Stimulated activated CD8-positive, alpha-beta memory T cell treated with anti-CD3 and anti-CD28 coated beads, Interleukin-4, amount 100 ng/mL, for 4 hours (primary cell): ENCODE measurements at regions not wholly inside any gene's neighbourhood (a gene's known extent, or its start where the extent isn't known, plus 50 kb on each side); places are given as distances from the start of the nearest gene placed in this dataset.

Experiments
- DNase-seq, 2 donors: peaks; one replicate each; pipeline ENCODE4 v3.0.0-alpha.2; 2020; ENCODE audit warnings: low read depth in 2 of 2, low spot score in 1 of 2

DNA sequence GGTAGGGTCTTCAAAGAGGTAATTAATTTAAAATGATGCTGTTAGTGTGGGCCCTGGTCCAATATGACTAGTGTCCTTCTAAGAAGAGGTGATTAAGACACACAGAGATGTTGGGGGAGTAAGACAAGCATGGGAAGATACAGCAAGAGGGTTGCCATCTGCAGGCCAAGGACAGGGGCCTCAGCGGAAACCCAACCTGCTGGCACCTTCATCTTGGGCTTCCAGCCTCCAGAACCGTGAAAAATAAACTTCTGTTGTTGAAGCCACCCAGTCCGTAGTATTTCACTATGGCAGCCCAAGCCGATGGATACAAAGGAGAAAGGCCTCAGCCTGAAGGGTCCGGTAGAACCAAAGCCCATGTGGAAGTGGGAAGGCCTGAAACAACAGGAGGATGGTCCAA, 161.7 kb upstream of the UBE2E1 start:
- no peak for DNase-seq

DNA sequence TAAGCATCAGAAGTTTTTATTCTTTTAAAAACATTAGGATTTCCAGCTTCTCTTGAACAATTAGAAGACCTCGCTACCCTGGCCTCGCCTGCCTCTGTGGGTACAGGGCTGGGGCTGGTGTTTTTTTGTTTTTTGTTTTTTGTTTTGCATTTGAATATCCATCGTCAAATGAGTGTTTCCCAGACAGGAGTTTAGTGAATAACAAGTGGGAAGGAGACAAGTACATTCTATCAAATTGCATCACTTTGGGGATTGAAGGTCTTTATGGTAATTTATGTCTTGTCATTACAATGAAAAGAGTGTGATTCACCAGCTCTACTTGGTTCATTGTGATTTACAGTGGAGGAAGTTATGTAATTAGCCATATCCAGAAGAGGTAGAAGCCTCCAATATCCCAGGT, 161.1 kb upstream of the UBE2E1 start:
- no peak for DNase-seq

DNA sequence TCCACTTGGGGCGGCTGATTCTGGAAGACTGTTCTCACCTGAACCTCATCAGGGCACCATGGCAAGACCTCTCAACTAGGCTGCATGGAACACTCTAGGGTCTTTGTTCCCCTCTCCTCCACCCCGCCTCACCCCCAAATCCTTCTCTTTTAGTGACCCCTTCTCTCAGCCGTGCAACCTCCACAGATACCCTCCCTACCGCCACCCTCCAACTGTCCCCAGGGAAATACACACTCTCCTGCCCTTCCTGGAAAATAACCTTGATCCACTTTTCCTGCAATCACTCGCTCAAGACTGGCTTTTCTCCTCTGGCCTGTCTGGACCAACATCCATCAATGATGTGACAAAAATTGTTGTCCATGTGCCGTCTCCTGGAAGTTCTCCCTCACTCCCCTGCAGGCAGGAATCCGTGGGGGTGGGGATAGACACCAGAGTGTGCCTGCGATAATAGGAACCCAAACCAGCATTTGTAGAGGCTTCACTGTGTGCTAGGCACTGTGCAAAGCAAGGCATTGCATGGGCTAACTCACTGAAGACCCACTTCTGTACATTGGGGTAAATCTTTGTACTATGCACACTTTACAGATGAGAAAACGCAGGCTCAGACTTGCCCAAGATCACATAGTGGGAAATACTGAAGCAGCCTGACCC, 160.1 kb upstream of the UBE2E1 start:
- DNase-seq: no peak

DNA sequence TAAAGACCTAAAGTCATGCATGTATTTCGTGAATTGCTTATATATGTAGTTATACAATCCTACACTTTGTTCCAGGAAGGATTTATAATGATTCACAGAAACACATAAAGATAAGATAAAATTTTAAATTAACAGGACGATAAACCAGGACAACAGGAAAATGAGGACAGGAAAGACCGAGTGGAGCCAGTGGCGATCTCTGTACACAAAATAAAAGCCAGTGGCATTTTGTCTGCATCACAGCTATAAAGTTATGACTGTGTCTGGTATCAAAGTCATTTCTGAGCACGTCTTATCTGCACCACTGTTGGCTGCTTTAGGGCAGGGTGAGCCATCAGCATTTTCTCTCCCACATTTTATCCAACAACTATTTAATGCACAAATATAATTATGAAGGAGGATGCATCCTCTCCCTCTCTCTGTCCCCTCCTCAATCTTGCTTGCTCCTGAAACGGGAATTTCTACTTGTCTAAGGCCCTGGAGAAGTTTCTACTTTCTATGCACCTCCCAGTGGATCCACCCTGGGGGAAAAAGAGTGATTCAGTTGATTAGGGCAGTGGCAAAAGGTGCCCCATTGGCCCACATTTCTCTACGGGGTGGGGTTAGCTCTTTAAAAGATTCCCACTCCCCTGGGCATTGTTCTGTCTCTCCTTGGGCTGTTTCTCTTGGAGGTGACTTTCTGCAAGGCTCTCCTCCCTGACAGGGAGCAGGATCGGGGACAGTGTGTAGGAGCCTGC, 159.4 kb upstream of the UBE2E1 start:
- DNase-seq: no peak

DNA sequence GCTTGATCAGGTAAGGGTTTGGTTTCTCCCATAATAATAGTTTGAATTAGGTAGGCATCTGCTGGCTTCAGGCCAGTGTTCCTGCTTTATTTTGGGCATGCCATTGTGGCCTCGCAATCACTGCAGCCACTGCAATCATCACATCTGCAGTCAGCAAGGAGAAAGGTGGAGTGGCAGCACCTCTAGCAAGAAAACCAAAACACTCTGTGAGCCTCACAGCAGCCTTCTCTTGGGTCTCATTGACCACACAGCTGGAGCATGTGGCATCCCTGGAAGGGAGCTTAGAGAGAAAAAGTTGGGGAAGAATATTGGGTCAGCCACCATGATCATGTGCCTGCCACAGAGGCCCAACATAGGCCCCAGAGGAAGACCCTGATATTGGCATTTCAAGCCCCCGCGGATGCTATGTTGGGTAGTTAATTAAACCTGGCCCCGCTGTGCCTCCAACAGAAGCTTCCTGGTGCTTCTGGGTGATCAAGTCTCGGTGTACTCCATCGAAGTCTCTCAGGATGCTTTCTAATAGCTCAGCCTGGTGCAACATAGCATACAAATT, 158.0 kb upstream of the UBE2E1 start:
- no peak for DNase-seq

DNA sequence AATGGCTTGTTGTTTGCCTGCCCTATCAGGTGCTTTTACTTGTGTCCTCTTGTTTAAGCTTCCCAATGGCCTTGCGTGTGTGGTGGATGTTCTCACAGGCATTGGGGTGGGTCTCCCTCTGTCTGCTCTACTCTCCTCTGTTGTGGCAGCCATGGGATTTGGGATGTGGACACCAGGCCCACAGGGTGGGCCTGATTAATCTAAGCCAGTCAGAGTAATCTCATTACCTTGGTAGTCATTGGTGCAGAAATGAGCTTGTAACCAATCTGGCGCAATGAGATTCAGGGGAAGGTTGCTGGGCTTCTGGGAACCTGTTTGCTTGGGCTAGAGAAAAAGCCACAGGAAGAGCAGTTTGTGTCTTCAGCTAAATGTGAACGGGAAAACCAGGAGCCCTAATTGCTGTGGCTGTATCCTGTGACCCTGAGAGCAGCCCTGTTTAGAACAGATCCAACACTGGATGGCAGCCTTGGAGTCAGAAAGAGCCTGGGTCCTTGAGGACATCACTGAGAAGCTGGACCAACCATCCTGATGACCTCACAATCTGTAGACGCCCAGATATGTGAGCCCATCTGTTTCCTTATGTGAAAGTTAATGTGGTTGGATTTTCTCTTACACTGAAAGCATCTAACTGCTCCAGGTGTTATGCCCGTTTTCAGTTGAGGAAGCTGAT, 157.3 kb upstream of the UBE2E1 start:
- no peak for DNase-seq

DNA sequence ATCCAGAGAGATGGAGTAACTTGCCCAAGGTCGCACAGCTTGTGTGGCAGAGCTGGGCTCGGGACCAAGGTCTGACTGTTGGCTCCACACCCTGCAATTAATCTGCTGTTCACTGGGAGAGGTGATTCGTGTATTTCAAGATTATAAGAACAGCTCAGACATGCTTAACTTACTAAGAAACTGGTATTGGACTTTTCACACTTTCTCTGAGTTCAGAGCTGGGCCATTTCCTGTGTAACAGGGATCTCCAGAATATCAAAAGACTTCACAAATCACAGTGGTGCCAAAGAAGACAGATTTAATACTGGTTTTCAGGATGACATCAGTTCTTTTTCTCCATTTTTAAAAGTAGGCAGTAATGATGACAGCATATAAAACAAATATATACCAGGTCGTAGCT, 156.8 kb upstream of the UBE2E1 start:
- DNase-seq: no peak

DNA sequence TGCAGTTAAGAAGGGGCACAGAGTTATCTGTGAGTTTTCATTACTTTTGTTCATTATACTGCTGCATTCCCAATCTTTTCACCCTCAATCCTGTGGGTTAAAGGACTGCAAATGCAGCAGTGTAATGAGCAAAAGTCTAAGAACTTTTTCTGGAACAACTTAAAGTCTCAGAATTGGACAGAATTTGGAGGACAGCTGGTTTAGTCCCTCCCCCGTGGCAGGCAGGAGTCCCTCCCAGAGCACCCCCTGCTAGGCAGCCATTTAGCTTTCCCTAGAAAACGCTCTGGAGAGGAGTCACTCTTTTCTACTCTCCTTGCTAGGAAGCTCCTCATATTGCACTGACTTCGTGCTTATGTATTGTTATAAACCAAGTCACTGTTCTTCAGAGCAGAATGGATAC, 156.3 kb upstream of the UBE2E1 start:
- no peak for DNase-seq

DNA sequence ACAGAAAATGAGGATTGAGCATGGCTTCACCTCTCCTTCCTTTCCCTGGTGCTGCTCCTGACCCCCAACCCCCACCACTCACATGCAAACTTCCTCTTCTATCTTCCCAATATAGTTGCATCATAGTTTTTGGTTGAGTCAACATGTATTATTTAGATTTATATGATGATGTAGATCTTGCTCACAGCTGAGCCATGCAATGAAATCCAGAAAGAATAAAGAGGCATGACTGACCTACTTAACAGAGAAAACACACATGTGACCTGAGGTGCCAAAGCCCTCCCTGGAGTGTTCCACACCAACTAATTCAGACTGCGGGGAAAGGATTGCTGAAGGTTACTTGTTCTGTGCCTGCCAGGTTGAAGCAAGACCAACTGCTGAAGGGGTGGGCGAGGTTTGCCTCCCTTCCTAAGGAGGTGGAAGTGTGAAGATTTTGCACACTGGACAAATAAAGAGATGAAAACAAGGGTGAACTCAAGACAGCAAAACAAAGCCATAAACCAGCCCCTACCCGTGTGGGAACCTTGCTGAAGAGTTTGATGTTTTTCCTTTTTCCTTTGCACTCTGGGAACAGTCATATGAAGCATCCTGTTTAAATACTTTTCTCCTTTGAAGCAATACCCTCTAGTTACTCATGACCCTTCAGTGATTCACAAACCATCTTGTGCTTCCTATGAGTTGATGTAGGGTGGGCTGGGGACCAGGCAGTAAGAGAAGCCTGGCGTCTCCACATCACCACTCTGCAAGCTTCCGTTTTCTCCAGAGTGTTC, 155.2 kb upstream of the UBE2E1 start:
- DNase-seq: no peak

DNA sequence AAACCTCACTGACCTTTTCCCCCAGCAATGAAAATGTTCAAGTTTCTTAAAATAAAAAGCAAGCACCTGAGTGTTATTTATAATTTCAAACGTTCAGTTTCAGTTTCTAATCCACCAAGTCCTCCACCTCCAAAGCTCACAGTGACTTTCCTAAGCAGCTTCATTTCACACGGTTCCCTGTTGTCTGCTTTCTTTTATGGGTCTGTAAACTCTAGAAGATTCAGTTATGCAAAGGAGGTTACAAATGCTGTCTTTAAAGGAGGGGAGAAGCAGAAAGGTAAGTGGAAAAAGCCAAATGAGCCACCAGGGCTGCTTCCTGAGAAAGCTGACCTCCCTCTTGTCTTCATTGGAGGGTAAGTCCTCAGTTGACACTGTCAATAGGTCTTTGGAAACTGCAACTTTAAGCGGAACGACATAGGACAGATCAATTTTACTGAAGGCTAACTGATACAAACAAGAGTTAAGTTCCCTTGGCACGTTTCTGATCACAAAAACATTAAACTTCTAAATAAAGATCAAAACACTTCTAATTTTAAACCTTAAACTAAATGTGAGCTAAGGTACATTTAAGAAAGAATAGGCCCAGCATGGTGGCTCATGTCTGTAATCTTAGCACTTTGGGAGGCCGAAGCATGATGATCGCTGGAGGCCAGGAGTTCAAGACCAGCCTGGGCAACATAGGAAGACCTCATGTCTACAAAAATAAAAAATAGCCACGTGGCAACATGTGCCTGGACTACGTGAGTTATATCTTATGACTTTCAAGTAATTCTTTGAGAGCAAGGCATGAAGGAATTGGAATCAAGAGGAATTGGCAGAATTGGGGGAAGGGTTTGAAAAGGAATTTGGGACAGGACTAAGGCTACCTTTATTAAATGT, 151.9 kb upstream of the UBE2E1 start:
- DNase-seq: no peak

DNA sequence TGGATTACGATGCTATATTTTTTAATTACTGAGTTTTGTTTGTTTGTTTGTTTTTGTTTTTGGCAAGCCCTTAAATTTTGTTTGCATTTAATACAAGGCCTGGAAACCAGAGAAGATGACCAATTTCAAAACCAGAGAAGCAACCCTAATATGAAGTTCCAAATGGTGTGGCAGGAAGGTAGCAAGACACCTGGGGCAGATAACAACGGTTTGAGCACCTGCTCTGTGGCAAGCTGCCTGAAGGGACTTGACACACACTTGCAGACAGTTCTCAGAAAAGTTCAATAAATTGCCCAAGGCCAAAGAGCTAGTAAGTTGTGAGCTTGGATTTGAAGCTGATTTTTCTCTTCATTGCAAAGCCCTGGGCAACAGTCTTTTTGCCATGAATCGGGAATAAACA, 151.2 kb upstream of the UBE2E1 start:
- no peak for DNase-seq

DNA sequence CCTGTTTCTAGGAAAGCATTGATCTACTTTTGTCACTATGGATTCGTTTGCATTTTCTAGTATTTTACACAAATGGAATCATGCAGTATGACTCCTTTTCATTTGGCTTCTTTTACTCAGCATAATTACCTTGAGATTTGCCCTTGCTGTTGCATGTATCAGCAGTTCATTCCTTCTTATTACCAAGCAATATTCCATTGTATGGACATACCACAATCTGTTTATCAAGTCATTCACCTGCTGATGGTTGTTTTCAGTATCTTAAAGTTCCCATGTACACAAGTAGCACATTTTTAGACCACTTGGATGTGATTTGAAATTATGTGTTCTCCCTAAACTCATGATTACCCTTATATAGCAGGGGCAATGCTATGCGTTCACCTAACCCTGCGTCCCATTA, 150.0 kb upstream of the UBE2E1 start:
- DNase-seq: no peak

DNA sequence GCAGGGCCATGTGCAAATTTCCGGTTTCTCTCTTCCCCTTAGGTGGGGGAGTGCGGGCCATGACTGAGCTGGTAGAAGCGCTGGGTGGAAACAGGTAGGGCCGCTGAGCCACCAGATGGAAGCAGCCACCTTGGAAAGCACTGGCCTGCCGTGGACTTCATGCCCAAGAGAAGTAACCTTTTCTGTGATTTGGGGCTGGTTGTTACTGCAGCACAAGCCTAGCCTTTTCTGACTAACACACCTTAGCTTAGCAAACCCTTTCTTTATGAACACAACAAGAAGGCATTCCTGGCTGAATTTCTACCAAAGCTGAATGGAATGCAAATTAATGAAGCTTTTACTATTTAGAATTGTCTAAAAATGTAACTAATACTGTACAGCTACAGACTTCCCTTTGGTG, 149.6 kb upstream of the UBE2E1 start:
- DNase-seq: no peak

DNA sequence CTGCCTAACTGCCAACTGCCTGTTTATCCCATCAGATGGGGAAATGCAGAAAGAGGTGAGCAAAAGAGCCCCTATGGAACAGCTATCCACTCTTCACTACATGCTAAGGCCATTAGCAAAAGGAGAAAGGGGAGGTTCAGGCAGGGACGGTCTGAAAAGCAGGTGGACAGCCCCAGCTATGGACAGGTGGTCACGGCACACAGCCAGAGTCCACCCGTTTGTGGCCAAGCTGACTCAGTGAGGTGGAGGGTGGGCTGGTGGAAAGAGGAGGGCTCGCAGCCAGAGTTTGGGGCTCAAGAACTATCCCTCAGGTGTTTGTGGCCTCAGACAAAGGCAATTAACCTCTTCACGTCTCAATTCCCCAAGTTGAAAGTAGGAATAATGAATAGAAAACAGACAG, 148.9 kb upstream of the UBE2E1 start:
- no peak for DNase-seq

DNA sequence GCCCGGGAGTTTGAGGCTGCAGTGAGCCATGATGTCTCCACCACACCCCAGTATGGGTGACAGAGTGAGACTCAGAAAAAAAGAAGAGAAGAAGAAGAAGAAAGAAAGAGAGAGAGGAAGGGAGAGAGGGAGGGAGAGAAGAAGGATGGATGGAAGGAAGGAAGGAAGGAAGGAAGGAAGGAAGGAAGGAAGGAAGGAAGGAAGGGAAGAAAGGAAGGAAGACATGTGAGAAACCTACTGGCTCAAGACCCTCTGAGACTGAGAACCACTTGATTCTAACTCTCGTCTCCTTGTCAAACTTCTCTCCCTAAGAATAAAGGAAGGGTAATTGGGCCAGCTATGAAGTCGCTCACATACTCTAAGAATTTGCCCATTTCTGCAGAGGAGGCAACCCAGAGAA, 148.1 kb upstream of the UBE2E1 start:
- DNase-seq: no peak

DNA sequence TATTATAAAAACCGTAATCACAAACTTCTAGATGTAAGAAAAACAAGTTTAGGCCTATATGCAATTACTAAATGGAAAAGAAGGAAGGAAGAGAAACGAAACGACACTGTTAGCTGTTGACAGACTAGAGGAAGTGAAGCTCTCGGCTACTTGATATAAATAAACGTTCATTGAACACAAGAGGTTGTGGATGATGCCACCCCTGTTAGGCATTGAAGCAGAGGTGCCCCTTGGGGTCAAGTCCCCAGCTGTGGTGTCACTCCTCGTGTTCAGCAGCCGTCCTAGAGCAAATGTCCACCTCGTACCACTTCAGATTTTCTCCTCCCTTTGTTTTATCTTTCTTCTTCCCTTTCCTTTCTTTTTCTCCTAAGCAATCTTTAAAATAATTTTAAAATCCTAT, 146.5 kb upstream of the UBE2E1 start:
- no peak for DNase-seq

DNA sequence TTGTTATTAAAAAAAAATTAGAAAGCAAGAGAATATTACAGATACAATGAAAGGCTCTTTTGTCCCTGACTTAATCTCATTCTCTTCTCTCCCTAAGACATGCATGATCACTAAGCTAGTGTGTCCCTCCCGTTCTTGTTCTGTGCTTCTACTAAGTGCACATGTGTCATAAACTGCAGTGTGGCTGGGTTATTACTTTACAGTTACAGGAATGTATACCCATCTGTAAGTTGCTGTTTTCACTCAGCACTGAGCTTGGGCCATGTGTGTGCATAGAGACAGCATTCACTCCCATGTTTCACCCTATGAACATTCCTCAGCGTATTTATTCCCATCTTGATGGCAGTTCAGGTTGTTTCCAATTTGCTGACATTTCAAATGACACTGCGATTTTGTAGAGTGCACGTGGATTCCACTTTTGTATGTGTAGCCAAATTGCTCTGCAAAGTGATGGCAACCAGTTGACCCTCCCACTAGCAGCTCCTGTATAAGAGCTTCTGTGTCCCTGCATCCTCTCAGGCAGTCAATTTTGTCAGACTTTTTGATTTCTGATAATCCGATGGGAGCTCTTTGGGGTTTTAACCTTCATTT, 145.8 kb upstream of the UBE2E1 start:
- DNase-seq: no peak

DNA sequence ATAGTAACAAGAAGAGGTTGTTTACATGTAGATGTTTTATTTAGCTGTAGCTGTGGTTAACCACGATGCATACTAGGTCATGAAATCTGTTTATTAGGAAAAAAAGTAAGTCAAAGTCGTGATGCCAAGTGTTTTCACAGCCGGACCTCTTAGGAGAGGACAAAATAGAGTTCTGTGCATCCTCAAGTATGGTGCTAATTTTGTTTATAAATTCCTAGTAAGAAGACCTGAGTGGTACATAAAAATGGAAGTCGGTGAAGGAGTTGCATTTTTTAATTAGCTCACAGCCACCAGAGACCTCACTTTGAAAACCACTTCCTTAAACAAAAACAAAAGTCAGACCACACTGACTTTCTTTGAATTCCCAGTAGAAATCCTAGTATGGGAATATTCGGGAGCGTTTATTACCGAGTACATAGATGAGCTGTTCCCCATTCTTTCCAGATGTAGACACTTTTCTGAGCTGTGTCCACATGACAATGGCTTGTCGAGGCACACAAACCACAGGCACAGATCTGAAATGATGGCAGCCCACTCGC, 143.6 kb upstream of the UBE2E1 start:
- DNase-seq: no peak

DNA sequence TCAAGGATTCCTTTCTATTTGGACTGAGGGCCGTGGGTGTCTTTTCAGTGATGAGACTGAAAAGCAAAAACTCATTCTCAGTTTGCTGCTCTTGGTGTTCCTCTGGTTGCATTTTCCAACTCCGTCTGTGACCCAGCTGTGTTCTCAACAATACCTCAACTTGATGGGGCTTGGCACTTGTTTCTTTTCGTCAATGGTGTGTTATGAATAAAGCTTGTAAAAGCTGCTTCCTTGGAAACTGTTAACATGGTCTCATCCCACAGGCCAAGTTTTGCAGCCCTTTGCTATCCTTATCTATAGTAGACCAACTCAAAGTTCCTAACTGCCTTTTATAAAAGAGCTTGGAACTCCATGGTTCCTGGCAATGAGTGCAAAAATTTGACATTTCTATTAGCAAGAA, 142.5 kb upstream of the UBE2E1 start:
- DNase-seq: no peak

DNA sequence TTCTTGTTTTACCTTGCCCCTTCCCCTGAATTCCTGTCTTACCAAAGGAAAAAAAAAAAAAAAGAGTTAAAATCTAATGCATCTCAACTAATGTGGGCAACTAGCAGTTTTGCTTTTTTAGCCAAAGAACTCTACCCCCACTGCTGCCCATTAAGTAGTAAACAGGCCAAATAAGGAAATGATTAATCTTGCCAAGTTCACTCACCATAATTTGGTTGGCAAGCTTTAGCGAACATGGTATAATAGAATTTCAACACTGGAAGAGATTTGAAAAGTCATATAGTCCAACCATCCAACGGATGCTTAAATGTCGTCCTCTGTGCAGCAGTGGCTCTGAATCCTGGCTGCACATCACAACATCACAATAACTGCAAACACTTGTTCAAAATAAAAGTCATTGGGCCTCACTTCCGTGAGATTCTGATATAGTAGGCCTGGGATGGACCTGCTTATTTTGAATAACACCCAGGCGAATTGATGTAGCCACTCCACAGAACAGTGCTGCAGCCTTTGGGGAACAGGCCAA, 142.0 kb upstream of the UBE2E1 start:
- DNase-seq: no peak
